ENCODE measurements at regions not wholly inside any gene's neighbourhood (a gene's known extent, or its start where the extent isn't known, plus 50 kb on each side); places are given as distances from the start of the nearest gene placed in this dataset.
"Not testable (repeated sequence)": the region's sequence is repeated elsewhere in the genome, so short reads cannot be mapped to it uniquely, and the experiment has no call there.

- DNase-seq: not testable (repeated sequence)
Measured at GRCh38 chr16:88190592-88191095, 192.1 kb upstream of the ZNF469 start.

DNA sequence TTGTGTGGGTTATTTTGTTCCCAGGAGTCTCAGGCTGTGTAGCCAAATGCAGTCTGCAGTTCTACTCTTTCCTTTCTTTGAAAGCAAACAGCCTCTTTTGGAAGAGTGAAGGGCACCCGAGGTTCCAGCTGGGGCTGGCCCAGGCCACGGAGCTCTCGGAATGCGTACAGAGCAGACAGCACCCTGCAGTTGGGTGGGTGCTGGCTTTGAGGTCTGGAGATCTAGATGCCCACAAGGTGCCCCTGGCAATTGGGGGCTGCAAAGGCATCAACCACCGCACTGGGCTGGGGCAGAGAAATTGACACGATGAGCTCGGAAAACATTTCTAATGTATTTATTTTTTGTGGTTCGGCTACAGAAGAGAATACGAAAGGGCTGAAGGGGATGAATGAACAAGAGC, 191.6 kb upstream of the ZNF469 start:
- not testable (repeated sequence) for DNase-seq

- no peak for DNase-seq
Measured at GRCh38 chr16:88192601-88193000, 190.2 kb upstream of the ZNF469 start.

DNA sequence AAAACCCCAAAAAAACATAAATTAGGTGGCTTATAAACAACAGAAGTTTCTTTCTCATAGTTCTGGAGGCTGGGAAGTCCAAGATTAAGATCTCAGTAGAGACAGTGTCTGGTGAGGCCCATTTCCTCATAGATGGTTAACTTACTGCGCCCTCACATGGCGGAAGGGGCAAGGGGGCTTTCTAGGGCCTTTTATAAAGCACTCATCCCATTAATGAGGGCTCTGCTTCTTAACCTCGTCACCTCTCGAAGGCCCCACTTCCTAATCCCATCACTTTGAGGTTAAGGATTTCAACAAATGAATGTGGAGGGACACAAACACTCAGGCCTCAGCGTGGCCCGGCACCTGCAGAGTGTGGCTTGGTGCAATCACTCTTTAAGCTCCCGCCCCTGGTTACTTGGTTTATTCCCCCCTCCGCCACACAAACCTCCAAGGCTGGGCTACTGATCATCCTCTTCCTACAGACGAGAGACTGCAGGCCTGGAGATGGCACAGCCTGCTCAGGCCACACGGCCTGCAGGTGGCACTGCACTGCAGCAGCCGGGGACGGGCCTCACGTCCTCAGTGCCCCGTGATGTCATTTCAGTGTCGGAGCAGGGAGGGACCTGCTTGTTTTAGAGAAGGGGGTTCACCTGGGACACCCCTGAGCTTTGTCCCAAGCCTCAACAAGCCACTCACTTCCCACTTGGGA, 188.9 kb upstream of the ZNF469 start:
- DNase-seq: not testable (repeated sequence)

DNA sequence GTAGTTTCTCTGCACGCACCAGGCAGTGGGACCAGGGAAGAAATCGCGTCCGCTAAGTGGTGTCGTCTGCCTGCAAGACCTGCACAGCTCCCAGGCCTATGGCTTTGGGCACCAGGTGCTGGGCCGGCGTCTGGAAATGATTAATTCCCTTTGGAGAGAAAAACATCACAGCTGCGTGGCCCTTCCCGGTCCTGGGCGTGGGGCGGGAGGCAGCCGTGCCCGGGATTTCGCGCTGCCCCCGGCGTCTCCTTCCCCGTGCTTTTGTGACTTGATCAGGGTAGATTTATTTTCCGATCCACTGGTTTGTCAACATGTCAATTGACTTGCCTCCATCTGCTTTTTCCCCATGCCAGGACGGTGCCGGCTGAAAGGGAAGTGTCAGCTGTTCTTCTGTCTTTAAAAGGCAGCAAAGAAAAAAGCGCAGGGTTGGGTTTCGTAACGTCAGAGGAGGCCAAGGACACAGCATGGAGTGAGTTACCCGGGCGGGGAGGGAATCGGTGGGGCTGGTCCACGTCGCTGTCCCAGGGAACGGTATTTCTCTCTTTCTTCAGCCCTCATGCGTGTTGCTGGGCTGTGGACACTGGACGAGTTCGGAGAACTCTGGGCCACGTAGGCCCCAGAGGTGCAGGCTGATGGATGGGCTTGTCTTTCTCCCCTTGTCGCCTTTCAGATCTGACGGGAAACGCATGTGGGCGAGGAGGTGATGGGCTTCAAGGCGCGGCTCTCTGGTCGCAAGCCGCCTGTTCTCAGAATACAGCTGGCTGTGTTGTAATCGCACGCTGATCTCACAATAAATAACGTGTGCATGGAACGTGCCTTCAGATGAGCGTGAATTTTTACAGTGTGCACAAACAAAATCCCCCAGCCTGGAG, 188.1 kb upstream of the ZNF469 start:
- no peak for DNase-seq

DNA sequence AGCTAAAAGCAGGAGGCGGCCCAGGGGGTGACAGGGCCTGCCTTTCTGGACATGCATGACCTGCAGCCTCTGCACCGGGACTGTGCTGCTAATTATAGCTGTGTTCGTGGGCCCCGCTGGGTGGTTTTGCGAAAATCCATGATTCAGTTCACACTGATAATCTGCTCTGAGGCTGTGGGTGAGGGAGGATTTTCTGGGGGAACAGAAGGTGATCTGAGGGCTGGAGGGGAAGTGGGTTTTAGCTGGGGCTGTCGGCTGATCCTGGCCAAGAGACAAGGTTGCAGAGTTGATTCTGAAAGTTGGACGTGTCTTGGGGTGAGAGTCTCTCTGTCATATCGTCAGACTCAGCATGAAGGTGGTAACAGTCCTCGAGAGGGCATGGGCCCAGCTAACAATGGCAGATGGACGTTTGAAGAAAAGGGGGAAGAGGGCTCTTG, 187.5 kb upstream of the ZNF469 start:
- no peak for DNase-seq

GRCh38 chr16:88195911-88196465, 186.8 kb upstream of the ZNF469 start:
- DNase-seq: no peak

- DNase-seq: no peak
Measured at GRCh38 chr16:88196471-88197400, 186.0 kb upstream of the ZNF469 start.

DNA sequence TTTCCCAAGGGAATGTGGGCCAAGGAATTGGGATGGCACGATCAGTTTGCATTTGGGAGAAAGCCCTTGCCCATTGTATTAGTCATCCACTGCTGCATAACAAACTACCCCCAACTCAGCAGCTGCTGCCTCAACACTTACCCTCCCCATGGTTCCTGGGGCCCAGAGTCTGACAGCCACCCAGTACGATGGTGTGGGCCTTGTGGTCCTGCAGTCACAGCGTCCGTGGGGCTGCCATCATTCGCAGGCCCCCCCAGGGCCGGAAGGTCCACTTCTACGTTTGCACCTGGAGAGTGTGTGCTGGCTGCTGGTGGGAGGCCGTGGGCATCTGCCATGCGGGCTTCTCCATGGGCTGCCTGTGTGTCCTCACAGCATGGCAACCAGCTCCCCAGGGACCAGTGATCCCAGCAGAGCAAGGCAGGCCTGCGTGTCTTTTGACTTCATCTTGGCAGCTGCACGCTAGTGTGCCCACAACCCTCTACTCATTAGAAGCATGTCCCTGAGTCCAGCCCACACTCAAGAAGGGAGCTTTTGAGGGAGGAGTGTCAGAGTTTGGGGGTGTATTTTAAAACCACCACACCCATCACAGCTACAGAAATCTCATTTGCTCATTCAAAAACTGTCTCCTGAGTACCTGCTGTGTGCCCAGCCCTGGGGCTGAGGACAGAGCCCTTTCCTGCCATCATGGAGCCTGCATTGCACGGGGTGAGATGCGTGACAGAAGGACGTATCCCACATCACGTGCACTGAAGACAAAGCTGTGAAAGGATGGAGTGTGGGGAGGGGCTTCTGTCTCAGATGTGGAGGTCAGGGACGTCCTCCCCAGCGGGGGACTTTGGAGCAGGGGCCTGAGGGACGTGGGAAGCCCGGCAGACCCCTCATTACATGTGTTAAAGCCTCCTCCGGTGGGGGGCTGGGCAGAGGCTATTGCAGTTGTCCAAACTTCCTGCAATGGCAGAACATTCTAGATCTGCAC, 185.0 kb upstream of the ZNF469 start:
- no peak for DNase-seq

DNA sequence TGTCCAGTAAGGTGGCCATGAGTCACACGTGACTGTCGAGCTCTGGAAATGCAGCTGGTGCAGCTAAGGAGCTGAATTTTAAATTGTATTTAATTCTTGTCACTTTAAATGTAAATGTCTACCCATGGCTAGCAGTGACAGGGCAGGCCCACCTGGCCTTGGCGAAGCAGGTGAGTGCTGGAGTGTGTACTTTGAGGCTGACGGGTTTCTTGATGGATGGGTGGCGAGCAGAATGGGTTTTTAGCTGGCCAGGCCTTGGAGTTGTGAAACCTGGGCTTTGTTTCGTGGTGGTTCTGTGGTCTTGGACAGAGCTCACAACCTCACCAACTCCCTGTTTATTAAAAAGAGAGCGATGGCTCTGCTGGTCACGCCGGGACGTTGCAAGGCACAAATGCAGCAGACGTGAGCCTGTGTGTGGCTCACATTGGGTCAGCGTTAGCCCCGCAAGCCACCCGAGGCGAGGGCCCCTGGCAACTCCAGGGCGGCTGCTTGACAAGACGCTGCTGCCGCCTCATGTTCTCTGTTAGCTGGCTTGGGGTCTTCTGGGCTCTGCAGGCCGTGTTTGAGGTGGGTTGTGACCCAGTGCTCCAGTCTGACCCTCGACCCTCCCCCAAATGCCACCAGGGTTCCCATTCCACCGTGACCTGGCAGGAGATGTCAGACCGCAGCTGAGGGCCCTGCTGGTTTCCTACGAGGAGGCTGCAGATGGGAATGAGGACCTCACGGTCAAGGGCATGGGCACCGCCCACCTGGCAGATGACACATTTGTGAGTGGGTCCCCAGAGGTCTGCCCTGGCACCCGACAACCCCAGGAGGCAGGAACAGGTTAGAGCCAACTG, 184.1 kb upstream of the ZNF469 start:
- DNase-seq: not testable (repeated sequence)

- DNase-seq: not testable (repeated sequence)
Measured at GRCh38 chr16:88199296-88200153, 183.2 kb upstream of the ZNF469 start.

DNA sequence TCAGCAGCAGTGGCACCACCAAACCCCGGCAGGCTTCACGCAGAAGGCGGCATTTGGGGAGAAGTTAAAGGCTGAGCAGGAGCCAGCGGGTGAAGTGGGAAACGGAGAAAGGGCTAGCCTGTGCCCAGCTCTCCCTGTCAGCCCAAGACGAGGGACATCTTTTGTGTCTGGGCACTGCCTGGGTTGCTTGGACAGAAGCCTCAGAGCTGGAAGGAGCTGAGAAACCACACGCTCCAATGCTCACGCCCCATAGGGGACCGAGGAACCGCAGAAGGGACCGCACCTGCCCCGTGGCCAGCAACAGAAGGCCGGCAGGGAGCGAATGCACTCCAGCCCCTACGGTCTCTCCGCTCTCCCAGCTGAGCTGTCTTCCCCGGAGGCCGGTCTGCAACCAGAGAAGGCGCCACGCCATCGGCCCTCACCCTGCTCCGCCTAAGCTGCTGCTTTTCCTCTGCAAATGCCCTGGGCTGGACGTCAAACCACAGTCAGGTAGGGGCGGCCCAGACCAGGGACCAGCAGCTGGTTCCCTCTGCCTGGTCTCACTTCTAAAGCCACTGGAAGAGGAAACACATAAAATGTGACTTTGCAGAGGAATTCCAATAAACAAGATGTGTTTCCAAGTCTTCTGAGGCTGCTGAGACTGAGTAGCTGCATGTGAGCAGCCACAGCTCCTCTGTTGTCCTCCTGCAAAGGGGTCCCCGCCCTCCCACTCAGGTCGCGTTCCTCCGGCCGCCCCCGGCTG, 182.4 kb upstream of the ZNF469 start:
- not testable (repeated sequence) for DNase-seq

GRCh38 chr16:88200896-88201185, 181.9 kb upstream of the ZNF469 start:
- DNase-seq: no peak

- DNase-seq: not testable (repeated sequence)
Measured at GRCh38 chr16:88201611-88202010, 181.1 kb upstream of the ZNF469 start.

GRCh38 chr16:88202207-88202745, 180.5 kb upstream of the ZNF469 start:
- DNase-seq: no peak

DNA sequence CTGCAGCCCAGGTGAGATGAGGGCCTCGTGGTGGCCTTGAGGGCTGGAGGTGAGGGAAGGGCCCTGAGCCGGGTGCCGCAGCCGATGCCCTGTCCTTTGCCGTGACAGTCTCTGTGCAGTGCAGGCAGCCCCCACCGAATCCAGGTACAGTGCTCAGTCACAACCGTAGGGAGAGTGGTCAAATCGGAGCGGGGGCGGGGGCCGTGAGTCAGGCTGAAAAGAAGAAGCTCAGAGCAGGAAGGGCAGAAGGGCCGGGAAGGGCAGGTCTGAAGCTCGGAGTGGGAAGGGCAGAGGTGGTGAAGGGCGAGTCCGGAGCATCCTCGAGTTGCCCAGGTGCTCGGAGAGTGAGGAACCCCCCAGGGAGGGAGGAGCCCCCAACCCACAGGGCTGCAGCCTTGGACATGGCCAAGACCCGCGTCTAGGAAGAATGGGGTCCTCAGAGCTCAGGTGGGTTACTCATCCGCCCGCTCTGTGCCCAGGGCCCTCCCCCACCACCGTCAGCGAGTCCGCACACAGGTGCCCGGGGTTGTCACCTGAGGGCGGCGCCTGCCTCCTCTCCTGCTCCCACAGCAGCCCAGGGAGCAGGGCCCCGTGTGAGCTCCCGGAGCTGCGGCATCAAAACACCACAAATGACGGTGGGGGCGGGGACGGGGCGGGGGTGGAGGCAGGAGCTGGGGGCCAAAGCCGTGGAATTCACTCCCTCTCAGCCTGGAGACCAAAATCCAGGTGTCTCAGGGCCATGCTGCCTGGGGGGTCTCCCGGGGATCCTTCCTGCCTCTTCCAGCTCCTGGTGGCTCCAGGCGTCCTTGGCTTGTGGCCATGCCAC, 179.7 kb upstream of the ZNF469 start:
- not testable (repeated sequence) for DNase-seq
